ENCODE measurements at regions not wholly inside any gene's neighbourhood (a gene's known extent, or its start where the extent isn't known, plus 50 kb on each side); places are given as distances from the start of the nearest gene placed in this dataset.

DNA sequence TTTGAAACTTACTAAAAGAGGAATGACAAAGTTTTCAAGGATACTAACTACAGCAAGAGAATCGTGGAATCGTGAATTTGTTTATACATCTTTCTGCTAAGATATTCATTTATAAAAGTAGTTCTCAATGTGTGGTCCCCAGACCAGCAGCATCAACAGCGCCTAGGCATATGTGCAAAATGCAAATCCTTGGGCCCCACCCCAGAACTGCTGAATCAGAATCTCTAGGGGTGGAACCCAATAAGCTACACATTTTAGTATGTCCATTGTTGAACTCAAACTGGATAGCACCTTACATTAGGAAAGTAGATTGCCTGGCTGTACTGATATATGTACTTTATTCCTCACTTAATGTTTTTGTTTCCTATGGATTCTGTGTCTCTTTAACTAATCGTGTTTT, 346.0 kb downstream of the MFSD1 start:
- TF ChIP-seq RAD21 (CRISPR knock-in tag; conservative IDR thresholded peaks at IDR 0.05 in 1 of 2, IDR thresholded peaks at IDR 0.05 in 1 of 2) = no peak
- no peak for TF ChIP-seq CBX5 (IDR thresholded peaks at IDR 0.05; ENCODE audit: borderline replicate concordance, low read depth)
- no peak for TF ChIP-seq SMAD1 (IDR thresholded peaks at IDR 0.05; ENCODE audit: low read depth, low read length, partially characterized antibody)
- TF ChIP-seq CEBPB (tag; IDR thresholded peaks at IDR 0.05) = no peak
- TF ChIP-seq EGR1 (conservative IDR thresholded peaks at IDR 0.05) = no peak
- no peak for TF ChIP-seq SRF (CRISPR knock-in tag; IDR thresholded peaks at IDR 0.05)
- TF ChIP-seq DDX20 (tag; IDR thresholded peaks at IDR 0.05; ENCODE audit: low read depth) = no peak
- TF ChIP-seq CTCF (IDR thresholded peaks at IDR 0.05 in 2 of 3, conservative IDR thresholded peaks at IDR 0.05 in 1 of 3; ENCODE audit: insufficient read depth in 2 of 3, low read depth in 1 of 3, low read length in 3 of 3) = no peak
- no peak for TF ChIP-seq AFF1 (IDR thresholded peaks at IDR 0.05; ENCODE audit: low read depth in 1 of 2, partially characterized antibody in 2 of 2)
- no peak for TF ChIP-seq EZH2 (IDR thresholded peaks at IDR 0.05; ENCODE audit: borderline replicate concordance, low read depth, low read length)
- no peak for TF ChIP-seq ATF2 (CRISPR knock-in tag; IDR thresholded peaks at IDR 0.05)
- TF ChIP-seq ZNF253 (CRISPR knock-in tag; conservative IDR thresholded peaks at IDR 0.05) = no peak
- TF ChIP-seq MYNN (IDR thresholded peaks at IDR 0.05) = no peak
- no peak for TF ChIP-seq MYNN (CRISPR knock-in tag; IDR thresholded peaks at IDR 0.05)
- TF ChIP-seq, protein P1, sequence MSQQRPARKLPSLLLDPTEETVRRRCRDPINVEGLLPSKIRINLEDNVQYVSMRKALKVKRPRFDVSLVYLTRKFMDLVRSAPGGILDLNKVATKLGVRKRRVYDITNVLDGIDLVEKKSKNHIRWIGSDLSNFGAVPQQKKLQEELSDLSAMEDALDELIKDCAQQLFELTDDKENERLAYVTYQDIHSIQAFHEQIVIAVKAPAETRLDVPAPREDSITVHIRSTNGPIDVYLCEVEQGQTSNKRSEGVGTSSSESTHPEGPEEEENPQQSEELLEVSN (IDR thresholded peaks at IDR 0.05; ENCODE audit: borderline replicate concordance in 1 of 2, extremely low read depth in 1 of 2, insufficient read depth in 1 of 2, insufficient read length in 1 of 2, low read depth in 1 of 2, low read length in 1 of 2, poor library complexity in 1 of 2, severe bottlenecking in 1 of 2) = no peak
